ENCODE measurements at regions not wholly inside any gene's neighbourhood (a gene's known extent, or its start where the extent isn't known, plus 50 kb on each side); places are given as distances from the start of the nearest gene placed in this dataset.
A peak's percentile ranks its signal among the peaks of the same experiment; 100 is the strongest.
"Not testable (repeated sequence)": the region's sequence is repeated elsewhere in the genome, so short reads cannot be mapped to it uniquely, and the experiment has no call there.

- not testable (repeated sequence) for H3K27me3 ChIP-seq (ENCODE audit: insufficient read depth, low read length); H3K27ac ChIP-seq (ENCODE audit: low read depth, low read length); H3K4me3 ChIP-seq (ENCODE audit: low read length); H3K4me1 ChIP-seq (ENCODE audit: insufficient read depth, low read length); H3K9ac ChIP-seq (ENCODE audit: low read depth, low read length); H3K36me3 ChIP-seq (ENCODE audit: insufficient read depth, low read length)
- 50% methylated on average over 1 of the region's 2 CpGs for WGBS
- H3K9me3 ChIP-seq (ENCODE audit: insufficient read depth, low read depth, low read length): peaks cover 83% of the 10 kb centered on the region
These were observed 229.0 kb downstream of the CWH43 start for GRCh38 chr4:49215082-49215479.

GRCh38 chr4:49216606-49217005, 230.5 kb downstream of the CWH43 start:
- H3K9me3 ChIP-seq (ENCODE audit: insufficient read depth, low read depth, low read length): peaks cover 92% of the 10 kb centered on the region

GRCh38 chr4:49217492-49217891, 231.4 kb downstream of the CWH43 start:
- H3K4me3 ChIP-seq (ENCODE audit: low read length): no peak overlapping the region
- H3K27me3 ChIP-seq (ENCODE audit: insufficient read depth, low read length): no peaks in the 10 kb centered on the region
- peaks cover 90% of the 10 kb centered on the region for H3K9me3 ChIP-seq (ENCODE audit: insufficient read depth, low read depth, low read length)
- H3K27ac ChIP-seq (ENCODE audit: low read depth, low read length): no peak overlapping the region
- no peaks in the 10 kb centered on the region for H3K4me1 ChIP-seq (ENCODE audit: insufficient read depth, low read length)
- H3K36me3 ChIP-seq (ENCODE audit: insufficient read depth, low read length): no peaks in the 10 kb centered on the region
- H3K9ac ChIP-seq (ENCODE audit: low read depth, low read length): no peak overlapping the region

More at GRCh38 chr4:49216606-49217005, 230.5 kb downstream of the CWH43 start:
- H3K36me3 ChIP-seq (ENCODE audit: insufficient read depth, low read length); H3K27me3 ChIP-seq (ENCODE audit: insufficient read depth, low read length); H3K4me1 ChIP-seq (ENCODE audit: insufficient read depth, low read length); H3K4me3 ChIP-seq (ENCODE audit: low read length); H3K27ac ChIP-seq (ENCODE audit: low read depth, low read length); H3K9ac ChIP-seq (ENCODE audit: low read depth, low read length): not testable (repeated sequence)
- WGBS: 84% methylated on average over 3 of the region's 3 CpGs

GRCh38 chr4:49218094-49218493, 232.0 kb downstream of the CWH43 start:
- 84% methylated on average over 3 of the region's 3 CpGs for WGBS
- peaks cover 89% of the 10 kb centered on the region for H3K9me3 ChIP-seq (ENCODE audit: insufficient read depth, low read depth, low read length)
- not testable (repeated sequence) for H3K27me3 ChIP-seq (ENCODE audit: insufficient read depth, low read length); H3K27ac ChIP-seq (ENCODE audit: low read depth, low read length); H3K4me1 ChIP-seq (ENCODE audit: insufficient read depth, low read length); H3K9ac ChIP-seq (ENCODE audit: low read depth, low read length); H3K4me3 ChIP-seq (ENCODE audit: low read length); H3K36me3 ChIP-seq (ENCODE audit: insufficient read depth, low read length)

GRCh38 chr4:49218931-49219330, 232.9 kb downstream of the CWH43 start:
- not testable (repeated sequence) for H3K4me3 ChIP-seq (ENCODE audit: low read length); H3K27ac ChIP-seq (ENCODE audit: low read depth, low read length); H3K27me3 ChIP-seq (ENCODE audit: insufficient read depth, low read length); H3K36me3 ChIP-seq (ENCODE audit: insufficient read depth, low read length); H3K9ac ChIP-seq (ENCODE audit: low read depth, low read length); H3K4me1 ChIP-seq (ENCODE audit: insufficient read depth, low read length)
- H3K9me3 ChIP-seq (ENCODE audit: insufficient read depth, low read depth, low read length): peaks cover 84% of the 10 kb centered on the region

GRCh38 chr4:49219489-49220225, 233.6 kb downstream of the CWH43 start:
- not testable (repeated sequence) for H3K27me3 ChIP-seq (ENCODE audit: insufficient read depth, low read length); H3K9ac ChIP-seq (ENCODE audit: low read depth, low read length); H3K4me1 ChIP-seq (ENCODE audit: insufficient read depth, low read length); H3K27ac ChIP-seq (ENCODE audit: low read depth, low read length); H3K36me3 ChIP-seq (ENCODE audit: insufficient read depth, low read length)
- Histone ChIP-seq H3K4me3 (ENCODE audit: low read length) (peak overlapping the region; percentile 16; the same call in 1 of the 2 replicates), H3K9me3 (ENCODE audit: insufficient read depth, low read depth, low read length) (peaks cover 79% of the 10 kb centered on the region)
- 49% methylated on average over 4 of the region's 4 CpGs for WGBS

- Histone ChIP-seq H3K4me1 (ENCODE audit: insufficient read depth, low read length) (no peaks in the 10 kb centered on the region), H3K9ac (ENCODE audit: low read depth, low read length) (no peak overlapping the region), H3K27me3 (ENCODE audit: insufficient read depth, low read length) (no peaks in the 10 kb centered on the region), H3K27ac (ENCODE audit: low read depth, low read length) (no peak overlapping the region), H3K4me3 (ENCODE audit: low read length) (no peak overlapping the region), H3K9me3 (ENCODE audit: insufficient read depth, low read depth, low read length) (peaks cover 67% of the 10 kb centered on the region), H3K36me3 (ENCODE audit: insufficient read depth, low read length) (no peaks in the 10 kb centered on the region)
- 53% methylated on average over 4 of the region's 4 CpGs for WGBS
These were observed 235.1 kb downstream of the CWH43 start for GRCh38 chr4:49221209-49221608.

GRCh38 chr4:49222810-49223209, 236.7 kb downstream of the CWH43 start:
- H3K9ac ChIP-seq (ENCODE audit: low read depth, low read length); H3K36me3 ChIP-seq (ENCODE audit: insufficient read depth, low read length); H3K4me1 ChIP-seq (ENCODE audit: insufficient read depth, low read length); H3K27me3 ChIP-seq (ENCODE audit: insufficient read depth, low read length); H3K4me3 ChIP-seq (ENCODE audit: low read length); H3K27ac ChIP-seq (ENCODE audit: low read depth, low read length): not testable (repeated sequence)
- H3K9me3 ChIP-seq (ENCODE audit: insufficient read depth, low read depth, low read length): peaks cover 55% of the 10 kb centered on the region
- 60% methylated on average over 1 of the region's 1 CpG for WGBS

- not testable (repeated sequence) for H3K4me3 ChIP-seq (ENCODE audit: low read length); H3K9ac ChIP-seq (ENCODE audit: low read depth, low read length); H3K27me3 ChIP-seq (ENCODE audit: insufficient read depth, low read length); H3K27ac ChIP-seq (ENCODE audit: low read depth, low read length); H3K4me1 ChIP-seq (ENCODE audit: insufficient read depth, low read length); H3K36me3 ChIP-seq (ENCODE audit: insufficient read depth, low read length)
- WGBS: 79% methylated on average over 6 of the region's 6 CpGs
- H3K9me3 ChIP-seq (ENCODE audit: insufficient read depth, low read depth, low read length): peaks cover 26% of the 10 kb centered on the region
These were observed 240.3 kb downstream of the CWH43 start for GRCh38 chr4:49226216-49226866.

GRCh38 chr4:49227941-49228340, 241.9 kb downstream of the CWH43 start:
- not testable (repeated sequence) for H3K36me3 ChIP-seq (ENCODE audit: insufficient read depth, low read length); H3K4me1 ChIP-seq (ENCODE audit: insufficient read depth, low read length); H3K4me3 ChIP-seq (ENCODE audit: low read length); H3K27ac ChIP-seq (ENCODE audit: low read depth, low read length); H3K27me3 ChIP-seq (ENCODE audit: insufficient read depth, low read length); H3K9ac ChIP-seq (ENCODE audit: low read depth, low read length)
- peaks cover 12% of the 10 kb centered on the region for H3K9me3 ChIP-seq (ENCODE audit: insufficient read depth, low read depth, low read length)
- 100% methylated on average over 1 of the region's 1 CpG for WGBS

GRCh38 chr4:49229243-49229642, 243.2 kb downstream of the CWH43 start:
- 53% methylated on average over 1 of the region's 1 CpG for WGBS
- H3K27me3 ChIP-seq (ENCODE audit: insufficient read depth, low read length); H3K4me3 ChIP-seq (ENCODE audit: low read length); H3K27ac ChIP-seq (ENCODE audit: low read depth, low read length); H3K4me1 ChIP-seq (ENCODE audit: insufficient read depth, low read length); H3K36me3 ChIP-seq (ENCODE audit: insufficient read depth, low read length); H3K9me3 ChIP-seq (ENCODE audit: insufficient read depth, low read depth, low read length); H3K9ac ChIP-seq (ENCODE audit: low read depth, low read length): not testable (repeated sequence)

- 72% methylated on average over 6 of the region's 6 CpGs for WGBS
These were observed 243.6 kb downstream of the CWH43 start for GRCh38 chr4:49229713-49230112.

More at GRCh38 chr4:49229713-49230112, 243.6 kb downstream of the CWH43 start:
- H3K27ac ChIP-seq (ENCODE audit: low read depth, low read length); H3K9ac ChIP-seq (ENCODE audit: low read depth, low read length); H3K36me3 ChIP-seq (ENCODE audit: insufficient read depth, low read length); H3K4me1 ChIP-seq (ENCODE audit: insufficient read depth, low read length); H3K27me3 ChIP-seq (ENCODE audit: insufficient read depth, low read length); H3K4me3 ChIP-seq (ENCODE audit: low read length): not testable (repeated sequence)
- peaks cover 12% of the 10 kb centered on the region for H3K9me3 ChIP-seq (ENCODE audit: insufficient read depth, low read depth, low read length)

Data from HUES64 (cell line).